Stimulated activated CD8-positive, alpha-beta memory T cell treated with anti-CD3 and anti-CD28 coated beads, Interleukin-4, amount 100 ng/mL, for 48 hours (primary cell): ENCODE measurements at regions not wholly inside any gene's neighbourhood (a gene's known extent, or its start where the extent isn't known, plus 50 kb on each side); places are given as distances from the start of the nearest gene placed in this dataset.
A peak's percentile ranks its signal among the peaks of the same experiment; 100 is the strongest.

Source experiments
- DNase-seq: peaks from one replicate; pipeline ENCODE4 v3.0.0-alpha.2; 2020

GRCh38 chr4:152234571-152234970 is 301.3 kb downstream of the FBXW7 start:
- DNase-seq = no peak

GRCh38 chr4:152232271-152232670 is 303.6 kb downstream of the FBXW7 start:
- no peak for DNase-seq

- no peak for DNase-seq
Observed at GRCh38 chr4:152229782-152230289, 306.1 kb downstream of the FBXW7 start.

- no peak for DNase-seq
Observed at GRCh38 chr4:152225680-152226079, 310.2 kb downstream of the FBXW7 start.

- DNase-seq = no peak
Observed at GRCh38 chr4:152224721-152225420, 311.0 kb downstream of the FBXW7 start.

- no peak for DNase-seq
Observed at GRCh38 chr4:152224223-152224622, 311.7 kb downstream of the FBXW7 start.

GRCh38 chr4:152223600-152223999 is 312.3 kb downstream of the FBXW7 start:
- DNase-seq = no peak

GRCh38 chr4:152221816-152222516 is 313.9 kb downstream of the FBXW7 start:
- DNase-seq = no peak

- peak; percentile 36 for DNase-seq
Observed at GRCh38 chr4:152220201-152220666, 315.7 kb downstream of the FBXW7 start.

GRCh38 chr4:152218576-152218975 is 317.3 kb downstream of the FBXW7 start:
- DNase-seq = no peak

- no peak for DNase-seq
Observed at GRCh38 chr4:152217896-152218295, 318.0 kb downstream of the FBXW7 start.

GRCh38 chr4:152211936-152212653 is 323.8 kb downstream of the FBXW7 start:
- no peak for DNase-seq

GRCh38 chr4:152209772-152210493 is 326.0 kb downstream of the FBXW7 start:
- no peak for DNase-seq

- no peak for DNase-seq
Observed at GRCh38 chr4:152207378-152207720, 328.5 kb downstream of the FBXW7 start.

- no peak for DNase-seq
Observed at GRCh38 chr4:152206646-152207377, 329.1 kb downstream of the FBXW7 start.

GRCh38 chr4:152206185-152206584 is 329.7 kb downstream of the FBXW7 start:
- no peak for DNase-seq

GRCh38 chr4:152202415-152202814 is 333.5 kb downstream of the FBXW7 start:
- DNase-seq = no peak

GRCh38 chr4:152200511-152201333 is 335.2 kb downstream of the FBXW7 start:
- no peak for DNase-seq

- no peak for DNase-seq
Observed at GRCh38 chr4:152197211-152197610, 338.7 kb downstream of the FBXW7 start.

- no peak for DNase-seq
Observed at GRCh38 chr4:152195888-152196287, 340.0 kb downstream of the FBXW7 start.

- DNase-seq = no peak
Observed at GRCh38 chr4:152193059-152193458, 342.8 kb downstream of the FBXW7 start.
